HG03196 (cell line): ENCODE measurements at regions not wholly inside any gene's neighbourhood (a gene's known extent, or its start where the extent isn't known, plus 50 kb on each side); places are given as distances from the start of the nearest gene placed in this dataset.

Source experiments
- ATAC-seq: cut with Tn5 transposase; IDR thresholded peaks from one replicate; pipeline ENCODE4 v1.9.1; 2021; ENCODE audit not compliant: unreplicated experiment

DNA sequence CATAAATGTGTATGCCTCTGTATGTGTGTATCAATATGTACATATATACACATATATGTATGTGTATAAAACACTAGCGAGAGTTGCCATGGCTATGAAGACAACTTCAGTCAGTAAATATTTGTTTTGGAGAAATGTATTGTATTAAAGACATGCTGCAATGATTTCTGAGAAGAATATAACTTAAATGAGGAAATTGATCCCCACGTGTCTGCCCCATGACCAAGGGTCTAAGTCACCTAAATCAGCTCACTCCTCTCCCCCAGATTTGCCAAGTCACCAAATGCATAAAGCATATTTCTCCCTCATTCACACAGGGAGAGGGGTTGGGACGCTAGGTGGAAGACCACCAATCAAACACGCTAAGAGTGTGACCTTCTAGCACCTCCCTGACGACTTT lies 58.3 kb upstream of the LYST start:
- ATAC-seq, result no peak

DNA sequence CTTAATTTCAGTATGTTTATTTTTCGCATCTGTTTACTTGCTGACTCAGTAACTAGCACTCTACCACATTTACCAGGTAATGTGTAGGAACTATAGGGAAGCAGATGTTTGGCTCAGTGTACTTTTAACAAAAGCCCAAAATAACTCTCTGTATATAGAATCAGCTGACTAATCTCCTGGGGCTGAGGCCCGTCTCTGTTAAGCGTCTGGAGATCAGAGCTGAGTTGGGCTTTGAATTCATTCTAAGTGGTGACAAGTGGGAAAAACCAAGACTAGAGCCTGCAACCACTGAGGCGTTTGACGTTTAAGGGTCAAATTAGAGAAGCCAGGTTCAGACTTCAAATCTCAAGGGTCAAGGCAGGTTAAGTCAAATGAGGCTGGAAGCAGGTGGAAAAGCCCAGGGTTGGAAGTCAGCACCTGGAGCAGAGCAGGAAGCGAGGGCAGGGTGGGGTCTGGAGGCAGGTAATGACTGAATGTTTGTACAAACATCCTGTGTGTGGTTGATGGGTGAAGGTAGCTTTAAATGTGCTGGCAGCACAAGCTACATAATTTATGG lies 56.8 kb upstream of the LYST start:
- ATAC-seq, result no peak

DNA sequence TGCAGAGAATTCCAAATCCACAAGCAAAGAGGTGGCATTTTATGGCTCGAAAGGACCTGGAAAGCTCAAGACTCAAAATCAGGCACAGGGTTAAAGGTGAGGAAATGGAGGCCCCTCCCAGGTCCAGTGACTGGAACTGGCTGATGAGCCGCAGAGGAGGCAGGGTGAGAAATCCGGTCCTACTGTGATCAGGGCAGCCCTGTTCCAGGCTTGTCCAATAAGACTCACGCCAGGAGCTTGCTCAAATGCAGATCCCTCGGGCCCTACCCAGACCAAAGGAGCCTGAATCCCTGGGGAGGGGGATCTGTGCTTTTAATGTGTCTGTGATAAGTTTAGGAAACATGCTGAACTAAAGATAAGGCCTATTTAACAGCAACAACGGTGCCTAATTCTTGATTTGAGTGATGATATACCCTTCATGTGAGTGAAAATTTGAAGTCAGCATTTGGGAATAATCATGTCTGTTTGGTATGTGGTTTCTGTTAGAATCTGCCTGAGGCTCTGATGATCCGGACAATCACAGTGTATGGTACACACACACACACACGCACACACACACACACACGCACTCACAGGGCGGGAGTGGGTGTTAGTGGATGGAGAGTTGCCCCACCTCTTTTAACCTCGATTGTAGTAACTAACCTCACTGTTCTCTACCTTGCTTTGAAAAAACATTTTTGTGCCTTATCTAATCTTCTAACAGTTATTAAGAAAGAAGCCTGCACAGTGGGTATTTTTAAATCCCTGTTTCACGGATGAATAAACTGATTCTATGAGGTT lies 54.1 kb upstream of the LYST start:
- ATAC-seq, result no peak

DNA sequence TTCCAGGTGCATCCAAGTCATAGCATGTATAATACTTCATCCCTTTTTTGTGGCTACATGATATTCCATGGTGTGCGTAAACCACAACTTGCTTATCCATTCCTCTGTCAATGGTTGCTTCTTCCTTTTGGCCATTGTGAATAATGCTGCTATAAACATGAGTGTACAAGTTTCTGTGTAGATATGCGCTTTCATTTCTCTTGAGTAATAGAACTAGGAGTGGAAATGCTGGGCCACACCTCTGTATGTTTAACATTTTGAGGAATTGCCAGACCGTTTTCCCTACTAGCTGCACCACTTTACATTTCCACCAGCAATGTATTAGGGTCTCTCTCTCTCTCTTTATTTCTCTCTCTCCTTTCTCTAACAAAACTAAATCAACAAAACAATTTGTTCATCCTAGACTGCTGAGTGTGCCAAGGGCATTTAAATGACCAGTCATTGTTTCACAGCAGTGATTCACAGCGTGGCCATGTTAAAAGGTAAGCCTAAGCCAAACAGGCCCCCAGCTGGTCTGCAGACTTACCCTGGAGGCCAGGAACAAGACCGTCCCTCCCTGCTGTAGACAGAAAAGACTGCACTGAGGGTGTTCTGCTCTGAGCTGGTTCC lies 53.2 kb upstream of the LYST start:
- ATAC-seq, result no peak

DNA sequence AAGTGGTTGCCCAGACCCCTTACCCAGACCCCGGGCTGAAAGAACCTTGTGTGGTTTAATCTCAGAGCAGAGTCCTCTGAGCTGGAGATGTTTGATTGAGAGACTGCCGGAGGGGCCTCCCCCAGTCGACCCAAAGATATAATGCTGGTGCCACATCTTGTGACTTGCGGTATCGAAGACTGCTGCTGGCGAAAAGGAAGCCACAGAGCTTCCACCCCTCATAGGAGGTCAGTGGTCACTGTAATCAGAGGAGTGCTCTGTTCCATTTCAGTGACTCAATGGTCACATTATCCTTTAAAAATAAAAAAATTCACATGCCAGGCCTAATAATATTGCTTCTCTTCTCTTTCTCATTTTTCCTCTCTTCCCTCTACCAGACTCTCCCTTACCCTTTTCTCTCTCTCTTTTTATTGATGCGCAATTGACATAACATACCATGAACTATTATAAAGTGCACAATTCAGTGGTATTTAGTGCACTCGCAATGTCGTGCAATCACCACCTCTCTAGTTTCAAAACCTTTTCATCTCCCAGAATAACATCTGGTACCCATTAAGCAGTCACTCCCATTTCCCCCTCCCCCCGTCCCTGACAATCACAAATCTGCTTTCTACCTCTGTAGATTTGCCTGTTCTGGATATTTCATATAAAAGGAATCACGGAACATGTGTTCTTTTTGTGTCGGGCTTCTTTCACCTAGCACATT lies 52.6 kb upstream of the LYST start:
- no peak for ATAC-seq

DNA sequence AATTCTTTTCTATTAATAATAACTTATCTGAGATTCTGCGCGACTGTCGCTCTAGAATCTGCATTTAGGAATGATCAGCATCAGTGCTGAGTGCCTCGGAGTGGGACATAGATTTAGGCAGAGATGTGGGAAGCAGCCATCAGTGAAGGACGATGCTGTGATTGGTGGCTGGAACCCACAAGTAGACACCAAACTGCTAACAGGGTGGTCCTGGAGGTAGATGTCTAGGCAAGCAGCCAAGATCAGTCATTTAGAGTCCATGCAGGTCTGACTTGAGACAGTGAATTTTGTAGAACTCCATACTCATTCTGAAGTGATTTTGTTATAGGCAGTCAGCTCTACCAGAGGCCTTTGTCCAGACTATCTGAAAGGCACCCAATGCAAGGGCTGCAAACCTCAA lies 51.8 kb upstream of the LYST start:
- ATAC-seq, result no peak

DNA sequence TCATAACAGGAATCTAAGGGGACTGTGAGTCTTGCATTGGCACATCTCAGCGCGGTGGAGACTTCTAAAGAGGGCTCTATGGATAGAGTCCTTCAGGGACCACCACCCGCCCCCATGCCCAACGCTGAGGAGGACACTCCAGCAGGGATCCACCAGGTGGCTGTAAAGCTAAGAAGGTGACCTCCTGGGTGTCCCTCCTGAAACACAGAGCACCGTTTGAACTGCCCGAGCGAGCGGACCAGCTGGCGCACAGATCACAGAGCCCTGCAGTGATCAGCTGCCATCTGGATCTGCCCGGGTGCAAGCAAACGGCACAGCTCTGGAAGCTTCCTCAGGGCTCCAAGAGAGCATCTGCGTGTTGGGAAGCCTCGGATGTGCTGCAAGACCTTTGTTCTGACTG lies 51.3 kb upstream of the LYST start:
- ATAC-seq, result no peak

DNA sequence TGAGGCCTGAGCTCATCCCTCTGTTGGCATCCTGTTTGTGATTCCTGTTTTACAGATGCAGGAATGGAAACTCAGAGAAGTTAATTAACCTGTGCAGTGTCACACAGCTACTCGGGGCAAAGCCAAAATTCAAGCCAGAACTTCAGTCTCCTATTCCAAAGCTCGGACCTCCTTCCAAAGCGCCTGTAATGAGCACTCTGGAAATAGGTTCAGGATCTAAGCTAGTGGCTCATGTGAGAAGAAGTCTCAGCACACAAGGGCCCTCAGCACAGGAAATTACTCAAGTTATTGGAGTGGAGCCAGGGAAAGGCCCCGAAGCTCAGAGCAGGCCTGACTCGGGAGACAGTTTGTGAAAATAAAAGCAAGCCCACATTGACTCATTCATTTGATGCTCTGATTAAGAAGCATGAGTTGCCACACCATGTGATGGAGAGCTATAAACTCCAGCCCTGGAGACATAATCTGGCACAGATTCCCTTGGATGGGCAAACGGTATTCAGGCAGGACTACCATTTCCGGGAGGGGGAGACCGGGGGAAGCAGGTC lies 50.6 kb upstream of the LYST start:
- ATAC-seq, result peak; percentile 61
